ENCODE measurements at regions not wholly inside any gene's neighbourhood (a gene's known extent, or its start where the extent isn't known, plus 50 kb on each side); places are given as distances from the start of the nearest gene placed in this dataset.

- no peaks in the 10 kb centered on the region for H3K79me2 ChIP-seq (ENCODE audit: insufficient read depth, low read length)
- peaks cover 18% of the 10 kb centered on the region for H4K20me1 ChIP-seq (ENCODE audit: insufficient read depth, low read length)
- no peak overlapping the region for H3K4me2 ChIP-seq (ENCODE audit: insufficient read depth, low read length)
- H2AFZ ChIP-seq (ENCODE audit: low read depth, low read length): no peak overlapping the region
- no peaks in the 10 kb centered on the region for H3K36me3 ChIP-seq (ENCODE audit: insufficient read depth, low read length)
- no peaks in the 10 kb centered on the region for H3K27me3 ChIP-seq (ENCODE audit: insufficient read depth, low read length, poor library complexity)
- peaks cover 10% of the 10 kb centered on the region for H3K4me1 ChIP-seq (ENCODE audit: insufficient read depth, low read length)
- no peak for ATAC-seq (ENCODE audit: insufficient read depth, low read depth)
- DNase-seq: no peak
- no peak overlapping the region for H3K9ac ChIP-seq (ENCODE audit: low read depth, low read length)
- no peaks in the 10 kb centered on the region for H3K9me3 ChIP-seq (ENCODE audit: insufficient read depth, low read length, severe bottlenecking)
- TF ChIP-seq EZH2 (IDR thresholded peaks at IDR 0.05; ENCODE audit: borderline replicate concordance, low read depth, low read length, severe bottlenecking) (no peak), CTCF (IDR thresholded peaks at IDR 0.05; ENCODE audit: borderline replicate concordance, extremely low read depth, low read length, poor library complexity, severe bottlenecking) (no peak)
- H3K4me3 ChIP-seq (ENCODE audit: low read depth in 1 of 2, low read length in 2 of 2): no peak overlapping the region
- no peak overlapping the region for H3K27ac ChIP-seq (ENCODE audit: low read length)
Observed at GRCh38 chr11:70585236-70585545, 186.9 kb downstream of the CTTN start.

- H4K20me1 ChIP-seq (ENCODE audit: insufficient read depth, low read length): peaks cover 18% of the 10 kb centered on the region
- H3K4me1 ChIP-seq (ENCODE audit: insufficient read depth, low read length): peaks cover 20% of the 10 kb centered on the region
- no peaks in the 10 kb centered on the region for H3K36me3 ChIP-seq (ENCODE audit: insufficient read depth, low read length)
- H3K9ac ChIP-seq (ENCODE audit: low read depth, low read length): no peak overlapping the region
- H3K9me3 ChIP-seq (ENCODE audit: insufficient read depth, low read length, severe bottlenecking): no peaks in the 10 kb centered on the region
- H3K4me2 ChIP-seq (ENCODE audit: insufficient read depth, low read length): no peak overlapping the region
- no peaks in the 10 kb centered on the region for H3K79me2 ChIP-seq (ENCODE audit: insufficient read depth, low read length)
- H2AFZ ChIP-seq (ENCODE audit: low read depth, low read length): no peak overlapping the region
- H3K4me3 ChIP-seq (ENCODE audit: low read depth in 1 of 2, low read length in 2 of 2): no peak overlapping the region
- DNase-seq (no peak), ATAC-seq (ENCODE audit: insufficient read depth, low read depth) (no peak)
- TF ChIP-seq CTCF (IDR thresholded peaks at IDR 0.05; ENCODE audit: borderline replicate concordance, extremely low read depth, low read length, poor library complexity, severe bottlenecking) (no peak), EZH2 (IDR thresholded peaks at IDR 0.05; ENCODE audit: borderline replicate concordance, low read depth, low read length, severe bottlenecking) (no peak)
- no peaks in the 10 kb centered on the region for H3K27me3 ChIP-seq (ENCODE audit: insufficient read depth, low read length, poor library complexity)
- no peak overlapping the region for H3K27ac ChIP-seq (ENCODE audit: low read length)
Observed at GRCh38 chr11:70586261-70587074, 188.1 kb downstream of the CTTN start.

- DNase-seq (no peak), ATAC-seq (ENCODE audit: insufficient read depth, low read depth) (no peak)
- no peak overlapping the region for H3K9ac ChIP-seq (ENCODE audit: low read depth, low read length)
- H3K4me3 ChIP-seq (ENCODE audit: low read depth in 1 of 2, low read length in 2 of 2): no peak overlapping the region
- H3K9me3 ChIP-seq (ENCODE audit: insufficient read depth, low read length, severe bottlenecking): no peaks in the 10 kb centered on the region
- no peaks in the 10 kb centered on the region for H3K27me3 ChIP-seq (ENCODE audit: insufficient read depth, low read length, poor library complexity)
- H3K36me3 ChIP-seq (ENCODE audit: insufficient read depth, low read length): no peaks in the 10 kb centered on the region
- H3K4me2 ChIP-seq (ENCODE audit: insufficient read depth, low read length): no peak overlapping the region
- no peak for TF ChIP-seq CTCF (IDR thresholded peaks at IDR 0.05; ENCODE audit: borderline replicate concordance, extremely low read depth, low read length, poor library complexity, severe bottlenecking)
- no peak for TF ChIP-seq EZH2 (IDR thresholded peaks at IDR 0.05; ENCODE audit: borderline replicate concordance, low read depth, low read length, severe bottlenecking)
- H4K20me1 ChIP-seq (ENCODE audit: insufficient read depth, low read length): peaks cover 18% of the 10 kb centered on the region
- H3K79me2 ChIP-seq (ENCODE audit: insufficient read depth, low read length): no peaks in the 10 kb centered on the region
- no peak overlapping the region for H2AFZ ChIP-seq (ENCODE audit: low read depth, low read length)
- H3K4me1 ChIP-seq (ENCODE audit: insufficient read depth, low read length): peaks cover 20% of the 10 kb centered on the region
- no peak overlapping the region for H3K27ac ChIP-seq (ENCODE audit: low read length)
Observed at GRCh38 chr11:70587075-70587389, 188.7 kb downstream of the CTTN start.
